ENCODE measurements at regions not wholly inside any gene's neighbourhood (a gene's known extent, or its start where the extent isn't known, plus 50 kb on each side); places are given as distances from the start of the nearest gene placed in this dataset.

DNA sequence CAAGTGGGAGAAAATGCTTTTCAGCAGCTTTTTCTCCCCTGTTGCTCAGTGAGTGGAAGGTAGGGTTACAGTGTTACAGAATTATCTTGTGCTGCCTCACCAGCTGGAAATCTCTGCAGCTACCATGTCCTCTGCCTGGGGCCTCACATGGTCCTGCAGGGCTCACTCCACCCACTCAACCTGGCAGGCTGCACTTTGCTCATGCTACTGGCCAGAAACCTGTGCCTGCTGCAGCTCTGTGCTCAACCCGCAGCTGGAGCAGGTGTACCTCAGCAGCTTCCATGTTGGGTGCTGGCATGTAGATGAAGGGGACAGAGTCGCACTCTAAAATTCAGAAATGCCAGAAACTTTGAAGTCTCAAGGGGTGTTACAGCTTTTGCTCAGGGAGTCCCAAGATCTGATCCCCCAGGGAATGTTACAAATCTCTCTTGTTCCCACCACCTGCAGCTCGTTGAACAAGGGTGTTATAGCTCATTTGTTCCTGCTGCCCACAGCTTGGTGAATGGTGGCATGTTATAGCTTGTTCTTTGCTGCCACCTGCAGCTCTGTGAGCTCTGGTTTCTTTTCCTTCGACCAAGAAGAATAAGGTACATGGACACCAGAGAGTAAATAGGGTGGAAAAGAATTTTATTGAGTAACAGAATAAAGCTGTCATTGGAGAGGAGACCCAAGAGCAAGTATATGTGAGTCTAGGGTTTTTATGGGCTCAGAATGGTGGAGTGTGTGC is 845.8 kb downstream of the TECRL start:
- BruUV-seq (replicated peaks) = no TSS peak
- TF ChIP-seq SMC3 (IDR thresholded peaks at IDR 0.05; ENCODE audit: borderline replicate concordance, low read length) (peak; percentile 60; the same call in 1 of the 2 replicates), MXI1 (IDR thresholded peaks at IDR 0.05; ENCODE audit: low read depth, low read length) (no peak), PAX5 (IDR thresholded peaks at IDR 0.05; ENCODE audit: borderline replicate concordance, low read depth, low read length) (no peak), RAD21 (IDR thresholded peaks at IDR 0.05; ENCODE audit: insufficient read depth, low read depth, low read length) (peak; percentile 84), PAX8 (IDR thresholded peaks at IDR 0.05) (no peak), MEF2B (IDR thresholded peaks at IDR 0.05; ENCODE audit: partially characterized antibody, poor library complexity, severe bottlenecking) (peak; percentile 23)
- TF ChIP-seq, protein P1, sequence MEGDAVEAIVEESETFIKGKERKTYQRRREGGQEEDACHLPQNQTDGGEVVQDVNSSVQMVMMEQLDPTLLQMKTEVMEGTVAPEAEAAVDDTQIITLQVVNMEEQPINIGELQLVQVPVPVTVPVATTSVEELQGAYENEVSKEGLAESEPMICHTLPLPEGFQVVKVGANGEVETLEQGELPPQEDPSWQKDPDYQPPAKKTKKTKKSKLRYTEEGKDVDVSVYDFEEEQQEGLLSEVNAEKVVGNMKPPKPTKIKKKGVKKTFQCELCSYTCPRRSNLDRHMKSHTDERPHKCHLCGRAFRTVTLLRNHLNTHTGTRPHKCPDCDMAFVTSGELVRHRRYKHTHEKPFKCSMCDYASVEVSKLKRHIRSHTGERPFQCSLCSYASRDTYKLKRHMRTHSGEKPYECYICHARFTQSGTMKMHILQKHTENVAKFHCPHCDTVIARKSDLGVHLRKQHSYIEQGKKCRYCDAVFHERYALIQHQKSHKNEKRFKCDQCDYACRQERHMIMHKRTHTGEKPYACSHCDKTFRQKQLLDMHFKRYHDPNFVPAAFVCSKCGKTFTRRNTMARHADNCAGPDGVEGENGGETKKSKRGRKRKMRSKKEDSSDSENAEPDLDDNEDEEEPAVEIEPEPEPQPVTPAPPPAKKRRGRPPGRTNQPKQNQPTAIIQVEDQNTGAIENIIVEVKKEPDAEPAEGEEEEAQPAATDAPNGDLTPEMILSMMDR (IDR thresholded peaks at IDR 0.05 in 2 of 3, conservative IDR thresholded peaks at IDR 0.05 in 1 of 3; ENCODE audit: control insufficient read depth in 2 of 3, extremely low read depth in 1 of 3, insufficient read depth in 1 of 3, low read depth in 3 of 3, low read length in 3 of 3) = peak; percentile 16 to 54 (median 38); a peak in 3 of 6 replicates
- CTCF ChIA-PET = interaction anchor here (0.7 to 4.7 kb wide), 54 partner anchors 9 to 970 kb away, joined by 3 to 120 read pairs (median 4); no protein-coding TSS in a partner anchor
- Histone ChIP-seq H3K36me3 (ENCODE audit: control insufficient read depth in 2 of 2, insufficient read depth in 2 of 2, low read length in 1 of 2) (no peaks in the 10 kb centered on the region), H3K4me3 (no peak overlapping the region), H3K9me3 (replicated peaks; ENCODE audit: control insufficient read depth, insufficient read depth, low read length) (no peaks in the 10 kb centered on the region; the same call in 2 of the 3 replicates), H2AFZ (ENCODE audit: control insufficient read depth, low read depth, low read length) (peak overlapping the region; percentile 4; the same call in 1 of the 2 replicates), H3K4me2 (ENCODE audit: control insufficient read depth, insufficient read depth) (no peak overlapping the region), H4K20me1 (ENCODE audit: control insufficient read depth, insufficient read depth) (no peaks in the 10 kb centered on the region), H3K27ac (ENCODE audit: control insufficient read depth, insufficient read depth) (no peak overlapping the region), H3K27me3 (replicated peaks in 1 of 2; ENCODE audit: control insufficient read depth in 2 of 2, insufficient read depth in 2 of 2, low read length in 1 of 2) (no peaks in the 10 kb centered on the region), H3K4me1 (ENCODE audit: control insufficient read depth, insufficient read depth, low read length) (no peaks in the 10 kb centered on the region), H3K9ac (ENCODE audit: control insufficient read depth, insufficient read depth, low read length) (no peak overlapping the region), H3K79me2 (ENCODE audit: control insufficient read depth, insufficient read depth, low read length) (no peaks in the 10 kb centered on the region)
- DNase-seq (ENCODE audit: low read depth, low spot score) (no peak), FAIRE-seq (no peak), ATAC-seq (peak; percentile 90)
- RAD21 ChIA-PET (ENCODE audit: unreplicated experiment) = interaction anchor here (0.6 to 3.2 kb wide), 41 partner anchors 9 to 1319 kb away, joined by 3 to 74 read pairs (median 4); no protein-coding TSS in a partner anchor
- 29% methylated on average over 4 of the region's 4 CpGs for WGBS (ENCODE audit: insufficient coverage, insufficient replicate concordance, low lambda C conversion rate, missing lambda C conversion rate)
- intact Hi-C loops (cut with micrococcal nuclease; ENCODE audit: unreplicated experiment) = loop anchor here (2.0 to 5.0 kb wide), 2 partner anchors 267 to 966 kb away; no protein-coding TSS in a partner anchor
- POLR2A ChIA-PET = interaction anchor here (0.6 to 1.0 kb wide), 2 partner anchors 16 to 1813 kb away, joined by 3 read pairs; no protein-coding TSS in a partner anchor
- in situ Hi-C loops (cut with MboI) = no loop called here
- SMC1A ChIA-PET (ENCODE audit: uncharacterized antibody, unreplicated experiment) = interaction anchor here (0.6 to 4.2 kb wide), 55 partner anchors 10 to 919 kb away, joined by 3 to 75 read pairs (median 4); no protein-coding TSS in a partner anchor

Measured in GM12878 (cell line).